Fibroblast of upper back skin (primary cell): ENCODE measurements at regions not wholly inside any gene's neighbourhood (a gene's known extent, or its start where the extent isn't known, plus 50 kb on each side); places are given as distances from the start of the nearest gene placed in this dataset.

ENCODE experiments used
- DNase-seq: peaks from one replicate; pipeline ENCODE4 v3.0.0-alpha.2; 2013

GRCh38 chr2:67625690-67626475 lies 228.8 kb downstream of the ETAA1 start:
- DNase-seq, result peak; percentile 94

GRCh38 chr2:67626656-67627055 lies 229.5 kb downstream of the ETAA1 start:
- DNase-seq, result peak; percentile 97

GRCh38 chr2:67627456-67628207 lies 230.5 kb downstream of the ETAA1 start:
- DNase-seq, result peak; percentile 21

GRCh38 chr2:67628892-67629291 lies 231.8 kb downstream of the ETAA1 start:
- DNase-seq, result no peak

- no peak for DNase-seq
These were observed 234.3 kb downstream of the ETAA1 start for GRCh38 chr2:67631483-67631882.

- DNase-seq, result no peak
These were observed 236.2 kb downstream of the ETAA1 start for GRCh38 chr2:67633212-67633856.

GRCh38 chr2:67638146-67638545 lies 241.0 kb downstream of the ETAA1 start:
- no peak for DNase-seq

- DNase-seq, result no peak
These were observed 244.3 kb downstream of the ETAA1 start for GRCh38 chr2:67641312-67642045.

GRCh38 chr2:67642046-67642382 lies 244.9 kb downstream of the ETAA1 start:
- no peak for DNase-seq

GRCh38 chr2:67642961-67643360 lies 245.8 kb downstream of the ETAA1 start:
- no peak for DNase-seq

- peak; percentile 71 for DNase-seq
These were observed 248.4 kb downstream of the ETAA1 start for GRCh38 chr2:67645280-67646138.

- DNase-seq, result no peak
These were observed 249.7 kb downstream of the ETAA1 start for GRCh38 chr2:67646714-67647333.

- DNase-seq, result peak; percentile 80
These were observed 252.5 kb downstream of the ETAA1 start for GRCh38 chr2:67649331-67650261.

- peak; percentile 98 for DNase-seq
These were observed 253.4 kb downstream of the ETAA1 start for GRCh38 chr2:67650291-67651133.

GRCh38 chr2:67651565-67651964 lies 254.4 kb downstream of the ETAA1 start:
- no peak for DNase-seq

GRCh38 chr2:67652679-67653078 lies 255.5 kb downstream of the ETAA1 start:
- no peak for DNase-seq

- DNase-seq, result peak; percentile 45
These were observed 259.7 kb downstream of the ETAA1 start for GRCh38 chr2:67656875-67657274.

GRCh38 chr2:67658820-67659219 lies 261.7 kb downstream of the ETAA1 start:
- no peak for DNase-seq

GRCh38 chr2:67660015-67660602 lies 263.0 kb downstream of the ETAA1 start:
- DNase-seq, result no peak
